CD4-positive, alpha-beta T cell (primary cell): ENCODE measurements at regions not wholly inside any gene's neighbourhood (a gene's known extent, or its start where the extent isn't known, plus 50 kb on each side); places are given as distances from the start of the nearest gene placed in this dataset.

ENCODE experiments used
- ATAC-seq: fragments of 200-7000 bp; cut with Tn5 transposase; one replicate; pipeline ENCODE4 v1.10.0; 2022; ENCODE audit warnings: mild to moderate bottlenecking; ENCODE audit not compliant: poor library complexity
- CTCF ChIA-PET: fragments of 350-600 bp; sonication (Branson Sonifier 250); formaldehyde crosslinking; loops from one replicate; lab custom pipeline; 2021; ENCODE audit warnings: antibody characterized with exemption, inconsistent platforms; lab: Charles Lee
- POLR2A ChIA-PET: fragments of 350-600 bp; sonication (Branson Sonifier 250); formaldehyde crosslinking; loops from one replicate; lab custom pipeline; 2021; ENCODE audit warnings: antibody characterized with exemption, inconsistent platforms; lab: Charles Lee
- DNase-seq, 14 experiments: peaks; one replicate each; pipeline ENCODE4 v3.0.0-alpha.2; 2013 to 2020; ENCODE audit warnings: mixed read lengths in 2 of 14
- H3K27ac ChIP-seq, 2 donors: one replicate each; pipeline versions ENCODE4 v1.5.1 to v1.7.0; 2013; ENCODE audit warnings: low read length in 2 of 2, low read depth in 1 of 2, mild to moderate bottlenecking in 1 of 2
- H3K27me3 ChIP-seq, 2 experiments: 1 replicate in 1 of 2; 2 replicates in 1 of 2; pipeline versions ENCODE4 v1.6.1 to v1.7.0; 2013; ENCODE audit warnings: low read length in 2 of 2, control low read depth in 1 of 2, mild to moderate bottlenecking in 1 of 2, moderate library complexity in 1 of 2; ENCODE audit not compliant: insufficient read depth in 2 of 2, control insufficient read depth in 1 of 2
- H3K36me3 ChIP-seq: one replicate; pipeline ENCODE4 v1.6.1; 2013; ENCODE audit warnings: low read length, control low read depth; ENCODE audit not compliant: insufficient read depth
- H3K4me1 ChIP-seq: one replicate; pipeline ENCODE4 v1.6.1; 2013; ENCODE audit warnings: low read length, control low read depth; ENCODE audit not compliant: insufficient read depth
- H3K4me3 ChIP-seq: one replicate; pipeline ENCODE4 v1.5.1; 2013; ENCODE audit warnings: mild to moderate bottlenecking, low read length, moderate library complexity
- H3K9me3 ChIP-seq, 2 experiments: 1 replicate in 1 of 2; 2 replicates in 1 of 2; pipeline versions ENCODE4 v1.6.1 to v1.7.0; 2013; ENCODE audit warnings: low read length in 2 of 2, mild to moderate bottlenecking in 2 of 2, control low read depth in 1 of 2, moderate library complexity in 1 of 2; ENCODE audit not compliant: control insufficient read depth in 1 of 2, insufficient read depth in 1 of 2
- H3K27ac Mint-ChIP-seq: one replicate; pipeline ENCODE4 v1.8.0; 2020; ENCODE audit warnings: mixed read lengths
- H3K27me3 Mint-ChIP-seq: one replicate; pipeline ENCODE4 v1.8.0; 2021; ENCODE audit warnings: mixed read lengths
- H3K36me3 Mint-ChIP-seq: one replicate; pipeline ENCODE4 v1.8.0; 2021; ENCODE audit warnings: low read depth, mixed read lengths
- H3K4me1 Mint-ChIP-seq: one replicate; pipeline ENCODE4 v1.8.0; 2021; ENCODE audit warnings: low read depth, mixed read lengths
- H3K4me3 Mint-ChIP-seq: one replicate; pipeline ENCODE4 v1.8.0; 2020; ENCODE audit warnings: mild to moderate bottlenecking, mixed read lengths
- H3K9me3 Mint-ChIP-seq: one replicate; pipeline ENCODE4 v1.8.0; 2020; ENCODE audit warnings: mixed read lengths
- CTCF ChIP-seq: fragments of 200-600 bp; IDR thresholded peaks from one replicate; pipeline ENCODE4 v1.8.0; 2022; ENCODE audit warnings: antibody characterized with exemption, mild to moderate bottlenecking
- intact Hi-C, 2 experiments: fragments of 100-400 bp; cut with DNase I in 1 of 2; cut with micrococcal nuclease in 1 of 2; formaldehyde crosslinking; loops; one replicate each; pipeline versions ENCODE4 v1.15.1 to v1.9.0; 2023 to 2025; cut with DNase I, micrococcal nuclease

GRCh38 chr16:77617553-77617952, 104.8 kb upstream of the NUDT7 start:
- H3K4me3 Mint-ChIP-seq, result no peak overlapping the region
- TF ChIP-seq CTCF, result no peak
- Histone ChIP-seq H3K27me3 (peaks cover 0 to 4% of the 10 kb centered on the region in 2 experiments), H3K4me1 (no peaks in the 10 kb centered on the region), H3K4me3 (no peak overlapping the region), H3K36me3 (no peaks in the 10 kb centered on the region), H3K27ac (no peak overlapping the region), H3K9me3 (no peaks in the 10 kb centered on the region)
- no peak for ATAC-seq
- ChIA-PET CTCF (no interaction called here), POLR2A (interaction anchor here (1.1 kb wide), 1 partner anchor 12 kb away, joined by 3 read pairs; no protein-coding TSS in a partner anchor)
- intact Hi-C loops, result no loop called here
- no peaks in the 10 kb centered on the region for H3K36me3 Mint-ChIP-seq
- DNase-seq, result no peak
- peaks cover 46% of the 10 kb centered on the region for H3K27me3 Mint-ChIP-seq
- no peak overlapping the region for H3K27ac Mint-ChIP-seq
- peaks cover 2% of the 10 kb centered on the region for H3K9me3 Mint-ChIP-seq
- H3K4me1 Mint-ChIP-seq, result no peaks in the 10 kb centered on the region

GRCh38 chr16:77617996-77618395, 104.3 kb upstream of the NUDT7 start:
- H3K27me3 ChIP-seq, result peaks cover 0 to 4% of the 10 kb centered on the region in 2 experiments
- ATAC-seq (no peak), DNase-seq (no peak)
- ChIA-PET CTCF (no interaction called here), POLR2A (interaction anchor here (1.1 kb wide), 1 partner anchor 11 kb away, joined by 3 read pairs; no protein-coding TSS in a partner anchor)
- Mint-ChIP-seq H3K4me3 (no peak overlapping the region), H3K27ac (no peak overlapping the region), H3K36me3 (no peaks in the 10 kb centered on the region), H3K4me1 (no peaks in the 10 kb centered on the region), H3K27me3 (peaks cover 46% of the 10 kb centered on the region), H3K9me3 (peaks cover 2% of the 10 kb centered on the region)
- no peaks in the 10 kb centered on the region for H3K36me3 ChIP-seq
- H3K27ac ChIP-seq, result no peak overlapping the region
- no peak for TF ChIP-seq CTCF
- H3K4me3 ChIP-seq, result no peak overlapping the region
- no peaks in the 10 kb centered on the region for H3K4me1 ChIP-seq
- no peaks in the 10 kb centered on the region for H3K9me3 ChIP-seq
- intact Hi-C loops, result no loop called here

GRCh38 chr16:77618951-77619350, 103.4 kb upstream of the NUDT7 start:
- DNase-seq (no peak), ATAC-seq (no peak)
- Histone ChIP-seq H3K9me3 (no peaks in the 10 kb centered on the region), H3K27me3 (peaks cover 0 to 4% of the 10 kb centered on the region in 2 experiments), H3K4me1 (no peaks in the 10 kb centered on the region), H3K36me3 (no peaks in the 10 kb centered on the region), H3K4me3 (no peak overlapping the region), H3K27ac (no peak overlapping the region)
- H3K27me3 Mint-ChIP-seq, result peaks cover 37% of the 10 kb centered on the region
- peaks cover 2% of the 10 kb centered on the region for H3K9me3 Mint-ChIP-seq
- H3K4me3 Mint-ChIP-seq, result no peak overlapping the region
- POLR2A ChIA-PET, result interaction anchor here (1.1 kb wide), 1 partner anchor 10 kb away, joined by 3 read pairs; no protein-coding TSS in a partner anchor
- H3K36me3 Mint-ChIP-seq, result no peaks in the 10 kb centered on the region
- no peak for TF ChIP-seq CTCF
- H3K4me1 Mint-ChIP-seq, result no peaks in the 10 kb centered on the region
- CTCF ChIA-PET, result no interaction called here
- intact Hi-C loops, result no loop called here
- no peak overlapping the region for H3K27ac Mint-ChIP-seq
